ENCODE measurements at regions not wholly inside any gene's neighbourhood (a gene's known extent, or its start where the extent isn't known, plus 50 kb on each side); places are given as distances from the start of the nearest gene placed in this dataset.

DNA sequence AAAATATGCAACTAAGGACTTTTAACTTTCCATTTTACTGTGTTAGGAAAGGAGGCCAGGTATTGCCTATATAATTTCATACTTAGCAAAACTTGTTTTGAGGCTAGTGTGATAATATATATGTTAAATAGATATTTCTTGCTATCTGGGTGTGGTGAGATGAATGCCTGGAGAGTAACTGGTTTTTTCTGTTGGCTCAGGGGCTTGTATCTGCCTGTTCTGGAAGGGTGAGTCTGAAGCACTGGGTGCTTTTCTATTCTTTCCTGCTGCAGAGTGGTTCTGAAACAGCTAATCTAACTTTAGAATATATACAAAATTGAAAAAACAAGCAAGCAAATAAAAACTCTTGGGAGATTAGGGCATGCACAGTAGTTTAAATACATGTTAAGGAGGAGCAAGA lies 64.6 kb upstream of the MYCBP2 start:
- POLR2A ChIA-PET: no interaction called here
- H3K36me3 ChIP-seq (ENCODE audit: control insufficient read depth in 1 of 2, insufficient read depth in 2 of 2, low read length in 2 of 2): no peaks in the 10 kb centered on the region

More for the DNA sequence above, 64.6 kb upstream of the MYCBP2 start:
- Histone ChIP-seq H3K4me1 (ENCODE audit: control insufficient read depth in 1 of 2, insufficient read depth in 2 of 2, low read length in 2 of 2) (no peaks in the 10 kb centered on the region), H3K27me3 (ENCODE audit: insufficient read depth, low read length) (peaks cover 13% of the 10 kb centered on the region), H2AFZ (ENCODE audit: low read depth, low read length, poor library complexity, severe bottlenecking) (no peak overlapping the region), H4K20me1 (ENCODE audit: insufficient read depth) (no peaks in the 10 kb centered on the region), H3K27ac (ENCODE audit: low read depth, low read length) (no peak overlapping the region), H3K9ac (ENCODE audit: low read length) (no peak overlapping the region), H3K4me2 (ENCODE audit: low read length) (no peak overlapping the region), H3K79me2 (ENCODE audit: insufficient read depth, low read length) (no peaks in the 10 kb centered on the region), H3K9me3 (ENCODE audit: control insufficient read depth in 1 of 2, insufficient read depth in 1 of 2, low read depth in 1 of 2, low read length in 2 of 2) (no peaks in the 10 kb centered on the region), H3K4me3 (replicated peaks in 1 of 2; ENCODE audit: low read depth in 1 of 2, low read length in 2 of 2) (no peak overlapping the region), H3K9me2 (ENCODE audit: insufficient read depth) (no peaks in the 10 kb centered on the region)
- intact Hi-C loops (cut with micrococcal nuclease): no loop called here
- no peak for ATAC-seq
- DNase-seq (ENCODE audit: low read depth, low spot score): no peak
- RAD21 ChIA-PET (ENCODE audit: low non-redundant PET in 1 of 2, low total read pairs in 2 of 2, uncharacterized antibody in 2 of 2, unreplicated experiment in 2 of 2): no interaction called here
- no TSS peak for BruUV-seq (replicated peaks)
- TF ChIP-seq JUND (IDR thresholded peaks at IDR 0.05) (no peak), ZNF274 (IDR thresholded peaks at IDR 0.05; ENCODE audit: low read depth, low read length) (no peak), RAD21 (IDR thresholded peaks at IDR 0.05; ENCODE audit: low read depth) (no peak)
- TF ChIP-seq, protein P1, sequence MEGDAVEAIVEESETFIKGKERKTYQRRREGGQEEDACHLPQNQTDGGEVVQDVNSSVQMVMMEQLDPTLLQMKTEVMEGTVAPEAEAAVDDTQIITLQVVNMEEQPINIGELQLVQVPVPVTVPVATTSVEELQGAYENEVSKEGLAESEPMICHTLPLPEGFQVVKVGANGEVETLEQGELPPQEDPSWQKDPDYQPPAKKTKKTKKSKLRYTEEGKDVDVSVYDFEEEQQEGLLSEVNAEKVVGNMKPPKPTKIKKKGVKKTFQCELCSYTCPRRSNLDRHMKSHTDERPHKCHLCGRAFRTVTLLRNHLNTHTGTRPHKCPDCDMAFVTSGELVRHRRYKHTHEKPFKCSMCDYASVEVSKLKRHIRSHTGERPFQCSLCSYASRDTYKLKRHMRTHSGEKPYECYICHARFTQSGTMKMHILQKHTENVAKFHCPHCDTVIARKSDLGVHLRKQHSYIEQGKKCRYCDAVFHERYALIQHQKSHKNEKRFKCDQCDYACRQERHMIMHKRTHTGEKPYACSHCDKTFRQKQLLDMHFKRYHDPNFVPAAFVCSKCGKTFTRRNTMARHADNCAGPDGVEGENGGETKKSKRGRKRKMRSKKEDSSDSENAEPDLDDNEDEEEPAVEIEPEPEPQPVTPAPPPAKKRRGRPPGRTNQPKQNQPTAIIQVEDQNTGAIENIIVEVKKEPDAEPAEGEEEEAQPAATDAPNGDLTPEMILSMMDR (IDR thresholded peaks at IDR 0.05 in 2 of 3, conservative IDR thresholded peaks at IDR 0.05 in 1 of 3; ENCODE audit: borderline replicate concordance in 1 of 3, insufficient read depth in 1 of 3, low read depth in 2 of 3, low read length in 2 of 3): no peak
- TF ChIP-seq, protein P2, sequence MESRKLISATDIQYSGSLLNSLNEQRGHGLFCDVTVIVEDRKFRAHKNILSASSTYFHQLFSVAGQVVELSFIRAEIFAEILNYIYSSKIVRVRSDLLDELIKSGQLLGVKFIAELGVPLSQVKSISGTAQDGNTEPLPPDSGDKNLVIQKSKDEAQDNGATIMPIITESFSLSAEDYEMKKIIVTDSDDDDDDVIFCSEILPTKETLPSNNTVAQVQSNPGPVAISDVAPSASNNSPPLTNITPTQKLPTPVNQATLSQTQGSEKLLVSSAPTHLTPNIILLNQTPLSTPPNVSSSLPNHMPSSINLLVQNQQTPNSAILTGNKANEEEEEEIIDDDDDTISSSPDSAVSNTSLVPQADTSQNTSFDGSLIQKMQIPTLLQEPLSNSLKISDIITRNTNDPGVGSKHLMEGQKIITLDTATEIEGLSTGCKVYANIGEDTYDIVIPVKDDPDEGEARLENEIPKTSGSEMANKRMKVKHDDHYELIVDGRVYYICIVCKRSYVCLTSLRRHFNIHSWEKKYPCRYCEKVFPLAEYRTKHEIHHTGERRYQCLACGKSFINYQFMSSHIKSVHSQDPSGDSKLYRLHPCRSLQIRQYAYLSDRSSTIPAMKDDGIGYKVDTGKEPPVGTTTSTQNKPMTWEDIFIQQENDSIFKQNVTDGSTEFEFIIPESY (IDR thresholded peaks at IDR 0.05; ENCODE audit: extremely low read depth, insufficient replicate concordance, low read length): no peak
- CTCF ChIA-PET: no interaction called here
